Smooth muscle cell (in vitro differentiated cells): ENCODE measurements at regions not wholly inside any gene's neighbourhood (a gene's known extent, or its start where the extent isn't known, plus 50 kb on each side); places are given as distances from the start of the nearest gene placed in this dataset.

ENCODE experiments used
- DNase-seq: peaks from one replicate; lab custom pipeline; 2025; ENCODE audit not compliant: unreplicated experiment; lab: John Stamatoyannopoulos, UW
- H2AFZ ChIP-seq: fragments of 200-600 bp; sonication (generic); 2 replicates; pipeline ENCODE4 v1.6.0; 2016; ENCODE audit warnings: antibody characterized with exemption, low read depth, mild to moderate bottlenecking
- H3F3A ChIP-seq: fragments of 200-600 bp; sonication (generic); 2 replicates; pipeline ENCODE4 v1.6.0; 2017; ENCODE audit warnings: antibody characterized with exemption, low read depth
- H3K27ac ChIP-seq: fragments of 200-600 bp; sonication (generic); 2 replicates; pipeline ENCODE4 v1.5.1; 2016; ENCODE audit warnings: low read depth, mild to moderate bottlenecking
- H3K27me3 ChIP-seq: fragments of 200-600 bp; sonication (generic); 2 replicates; pipeline ENCODE4 v1.6.1; 2016; ENCODE audit warnings: low read depth, mild to moderate bottlenecking
- H3K36me3 ChIP-seq: fragments of 200-600 bp; sonication (generic); 2 replicates; pipeline ENCODE4 v1.5.1; 2016; ENCODE audit warnings: low read depth
- H3K4me1 ChIP-seq: fragments of 200-600 bp; sonication (generic); 2 replicates; pipeline ENCODE4 v1.5.1; 2016; ENCODE audit warnings: low read depth
- H3K4me2 ChIP-seq: fragments of 200-600 bp; sonication (generic); 2 replicates; pipeline ENCODE4 v1.6.0; 2016; ENCODE audit warnings: mild to moderate bottlenecking
- H3K4me3 ChIP-seq: fragments of 200-600 bp; sonication (generic); 2 replicates; pipeline ENCODE4 v1.5.1; 2016; ENCODE audit warnings: mild to moderate bottlenecking
- H3K79me2 ChIP-seq: fragments of 200-600 bp; sonication (generic); 2 replicates; pipeline ENCODE4 v1.6.0; 2016; ENCODE audit warnings: low read depth, mild to moderate bottlenecking
- H3K9ac ChIP-seq: fragments of 200-600 bp; sonication (generic); 2 replicates; pipeline ENCODE4 v1.6.0; 2016; ENCODE audit warnings: low read depth
- H3K9me3 ChIP-seq: fragments of 200-600 bp; sonication (generic); replicated peaks from 2 replicates; pipeline ENCODE4 v1.5.1; 2016; ENCODE audit warnings: low read depth
- H4K20me1 ChIP-seq: fragments of 200-600 bp; sonication (generic); 2 replicates; pipeline ENCODE4 v1.6.0; 2016; ENCODE audit warnings: low read depth
- CTCF ChIP-seq: fragments of 200-600 bp; sonication (generic); IDR thresholded peaks from 2 replicates; pipeline ENCODE4 v1.5.1; 2017; ENCODE audit warnings: borderline replicate concordance, mild to moderate bottlenecking, antibody characterized with exemption; ENCODE audit not compliant: insufficient read depth, poor library complexity, severe bottlenecking
- WGBS: methylation state at CpG from one replicate; pipeline ENCODE4 v1.1.7; 2016; ENCODE audit warnings: low lambda C conversion rate; 5-methylcytosine and 5-hydroxymethylcytosine counted together

GRCh38 chr3:22372292-22373062 is 621.5 kb upstream of the ZNF385D start:
- Histone ChIP-seq H3K27ac (no peak overlapping the region), H3K79me2 (no peaks in the 10 kb centered on the region), H3K9me3 (no peaks in the 10 kb centered on the region), H3K4me2 (peak overlapping the region; percentile 89), H3K27me3 (peaks cover 65% of the 10 kb centered on the region), H3K4me1 (peaks cover 9% of the 10 kb centered on the region), H4K20me1 (no peaks in the 10 kb centered on the region), H3K9ac (no peak overlapping the region), H3K4me3 (peak overlapping the region; percentile 44), H3K36me3 (no peaks in the 10 kb centered on the region), H2AFZ (no peak overlapping the region), H3F3A (no peaks in the 10 kb centered on the region)
- WGBS, result 4% methylated on average over 74 of the region's 74 CpGs
- DNase-seq, result no peak
- TF ChIP-seq CTCF, result no peak

DNA sequence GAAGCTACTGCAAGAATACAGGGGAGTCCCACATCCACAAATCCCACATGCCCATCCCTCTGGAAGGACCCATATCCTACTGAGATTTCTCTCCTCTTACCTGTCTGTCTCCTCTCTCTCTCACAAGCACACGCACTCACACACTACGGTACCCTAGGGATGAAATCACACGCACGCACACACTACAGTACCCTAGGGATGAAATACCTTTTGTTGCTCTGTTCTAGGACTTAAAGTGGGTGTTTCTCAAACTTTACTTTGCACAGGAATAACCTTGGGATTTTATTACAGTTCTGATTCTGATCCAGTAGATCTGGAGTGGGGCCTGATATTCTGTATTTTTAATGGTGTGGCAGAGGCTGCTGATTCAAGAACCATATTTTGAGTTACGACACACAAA is 622.2 kb upstream of the ZNF385D start:
- no peaks in the 10 kb centered on the region for H4K20me1 ChIP-seq
- whole genome bisulfite sequencing, result 94% methylated on average over 5 of the region's 5 CpGs
- H3K79me2 ChIP-seq, result no peaks in the 10 kb centered on the region
- H3K4me1 ChIP-seq, result peaks cover 9% of the 10 kb centered on the region
- H3K4me3 ChIP-seq, result no peak overlapping the region
- peaks cover 65% of the 10 kb centered on the region for H3K27me3 ChIP-seq
- H3K4me2 ChIP-seq, result no peak overlapping the region
- no peak overlapping the region for H3K9ac ChIP-seq
- no peak overlapping the region for H2AFZ ChIP-seq
- DNase-seq, result no peak
- H3K27ac ChIP-seq, result no peak overlapping the region
- H3K9me3 ChIP-seq, result no peaks in the 10 kb centered on the region
- no peak for TF ChIP-seq CTCF
- H3K36me3 ChIP-seq, result no peaks in the 10 kb centered on the region
- H3F3A ChIP-seq, result no peaks in the 10 kb centered on the region

GRCh38 chr3:22373827-22374226 is 622.8 kb upstream of the ZNF385D start:
- H4K20me1 ChIP-seq, result no peaks in the 10 kb centered on the region
- H2AFZ ChIP-seq, result no peak overlapping the region
- 90% methylated on average over 3 of the region's 3 CpGs for WGBS
- H3K4me1 ChIP-seq, result peaks cover 9% of the 10 kb centered on the region
- H3K9me3 ChIP-seq, result no peaks in the 10 kb centered on the region
- no peak for TF ChIP-seq CTCF
- peaks cover 64% of the 10 kb centered on the region for H3K27me3 ChIP-seq
- no peak overlapping the region for H3K4me3 ChIP-seq
- no peak overlapping the region for H3K4me2 ChIP-seq
- H3K9ac ChIP-seq, result no peak overlapping the region
- H3K27ac ChIP-seq, result no peak overlapping the region
- no peaks in the 10 kb centered on the region for H3F3A ChIP-seq
- DNase-seq, result no peak
- no peaks in the 10 kb centered on the region for H3K36me3 ChIP-seq
- H3K79me2 ChIP-seq, result no peaks in the 10 kb centered on the region

GRCh38 chr3:22377421-22377820 is 626.4 kb upstream of the ZNF385D start:
- no peaks in the 10 kb centered on the region for H3K36me3 ChIP-seq

More at GRCh38 chr3:22377421-22377820, 626.4 kb upstream of the ZNF385D start:
- Histone ChIP-seq H3K27ac (no peak overlapping the region), H3K27me3 (peaks cover 37% of the 10 kb centered on the region), H3F3A (no peaks in the 10 kb centered on the region), H4K20me1 (no peaks in the 10 kb centered on the region), H3K4me1 (no peaks in the 10 kb centered on the region), H3K9me3 (no peaks in the 10 kb centered on the region), H3K4me2 (no peak overlapping the region), H2AFZ (no peak overlapping the region), H3K79me2 (no peaks in the 10 kb centered on the region), H3K9ac (no peak overlapping the region), H3K4me3 (no peak overlapping the region)
- no peak for DNase-seq
- TF ChIP-seq CTCF, result no peak
